CD4-positive, alpha-beta T cell (primary cell): ENCODE measurements at regions not wholly inside any gene's neighbourhood (a gene's known extent, or its start where the extent isn't known, plus 50 kb on each side); places are given as distances from the start of the nearest gene placed in this dataset.

ENCODE experiments used
- ATAC-seq: fragments of 200-7000 bp; cut with Tn5 transposase; one replicate; pipeline ENCODE4 v1.10.0; 2022; ENCODE audit warnings: mild to moderate bottlenecking; ENCODE audit not compliant: poor library complexity
- CTCF ChIA-PET: fragments of 350-600 bp; sonication (Branson Sonifier 250); formaldehyde crosslinking; loops from one replicate; lab custom pipeline; 2021; ENCODE audit warnings: antibody characterized with exemption, inconsistent platforms; lab: Charles Lee
- POLR2A ChIA-PET: fragments of 350-600 bp; sonication (Branson Sonifier 250); formaldehyde crosslinking; loops from one replicate; lab custom pipeline; 2021; ENCODE audit warnings: antibody characterized with exemption, inconsistent platforms; lab: Charles Lee
- DNase-seq, 14 experiments: peaks; one replicate each; pipeline ENCODE4 v3.0.0-alpha.2; 2013 to 2020; ENCODE audit warnings: mixed read lengths in 2 of 14
- H3K27ac ChIP-seq, 2 donors: one replicate each; pipeline versions ENCODE4 v1.5.1 to v1.7.0; 2013; ENCODE audit warnings: low read length in 2 of 2, low read depth in 1 of 2, mild to moderate bottlenecking in 1 of 2
- H3K27me3 ChIP-seq, 2 experiments: 1 replicate in 1 of 2; 2 replicates in 1 of 2; pipeline versions ENCODE4 v1.6.1 to v1.7.0; 2013; ENCODE audit warnings: low read length in 2 of 2, control low read depth in 1 of 2, mild to moderate bottlenecking in 1 of 2, moderate library complexity in 1 of 2; ENCODE audit not compliant: insufficient read depth in 2 of 2, control insufficient read depth in 1 of 2
- H3K36me3 ChIP-seq: one replicate; pipeline ENCODE4 v1.6.1; 2013; ENCODE audit warnings: low read length, control low read depth; ENCODE audit not compliant: insufficient read depth
- H3K4me1 ChIP-seq: one replicate; pipeline ENCODE4 v1.6.1; 2013; ENCODE audit warnings: low read length, control low read depth; ENCODE audit not compliant: insufficient read depth
- H3K4me3 ChIP-seq: one replicate; pipeline ENCODE4 v1.5.1; 2013; ENCODE audit warnings: mild to moderate bottlenecking, low read length, moderate library complexity
- H3K9me3 ChIP-seq, 2 experiments: 1 replicate in 1 of 2; 2 replicates in 1 of 2; pipeline versions ENCODE4 v1.6.1 to v1.7.0; 2013; ENCODE audit warnings: low read length in 2 of 2, mild to moderate bottlenecking in 2 of 2, control low read depth in 1 of 2, moderate library complexity in 1 of 2; ENCODE audit not compliant: control insufficient read depth in 1 of 2, insufficient read depth in 1 of 2
- H3K27ac Mint-ChIP-seq: one replicate; pipeline ENCODE4 v1.8.0; 2020; ENCODE audit warnings: mixed read lengths
- H3K27me3 Mint-ChIP-seq: one replicate; pipeline ENCODE4 v1.8.0; 2021; ENCODE audit warnings: mixed read lengths
- H3K36me3 Mint-ChIP-seq: one replicate; pipeline ENCODE4 v1.8.0; 2021; ENCODE audit warnings: low read depth, mixed read lengths
- H3K4me1 Mint-ChIP-seq: one replicate; pipeline ENCODE4 v1.8.0; 2021; ENCODE audit warnings: low read depth, mixed read lengths
- H3K4me3 Mint-ChIP-seq: one replicate; pipeline ENCODE4 v1.8.0; 2020; ENCODE audit warnings: mild to moderate bottlenecking, mixed read lengths
- H3K9me3 Mint-ChIP-seq: one replicate; pipeline ENCODE4 v1.8.0; 2020; ENCODE audit warnings: mixed read lengths
- CTCF ChIP-seq: fragments of 200-600 bp; IDR thresholded peaks from one replicate; pipeline ENCODE4 v1.8.0; 2022; ENCODE audit warnings: antibody characterized with exemption, mild to moderate bottlenecking
- intact Hi-C, 2 experiments: fragments of 100-400 bp; cut with DNase I in 1 of 2; cut with micrococcal nuclease in 1 of 2; formaldehyde crosslinking; loops; one replicate each; pipeline versions ENCODE4 v1.15.1 to v1.9.0; 2023 to 2025; cut with DNase I, micrococcal nuclease

DNA sequence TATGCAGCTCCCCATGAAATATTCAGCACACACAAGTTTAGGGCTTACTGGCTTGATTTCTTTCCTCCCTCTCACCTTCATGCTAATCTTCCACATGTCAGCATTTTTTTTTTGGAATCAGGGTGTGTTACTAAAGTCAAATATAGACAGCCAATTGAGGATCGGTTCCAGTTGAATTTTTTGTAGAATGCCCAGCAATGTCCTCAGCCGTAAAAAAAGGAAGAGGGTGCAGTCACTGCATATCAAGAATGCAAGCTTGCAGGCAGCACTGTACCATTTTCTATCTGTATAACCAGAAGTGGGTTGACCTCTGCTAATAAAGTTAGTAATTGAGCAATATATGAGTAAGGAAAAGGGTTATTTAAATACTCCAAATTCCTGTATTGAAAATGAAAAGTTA is 51.4 kb upstream of the CHMP2B start:
- H3K4me1 Mint-ChIP-seq: no peaks in the 10 kb centered on the region
- no peak overlapping the region for H3K27ac Mint-ChIP-seq
- H3K27me3 ChIP-seq: no peaks in the 10 kb centered on the region
- H3K27ac ChIP-seq: no peak overlapping the region
- peaks cover 24% of the 10 kb centered on the region for H3K27me3 Mint-ChIP-seq
- CTCF ChIA-PET: no interaction called here
- H3K36me3 ChIP-seq: no peaks in the 10 kb centered on the region
- ATAC-seq (no peak), DNase-seq (no peak)
- intact Hi-C loops: no loop called here
- POLR2A ChIA-PET: no interaction called here
- no peak for TF ChIP-seq CTCF
- no peak overlapping the region for H3K4me3 Mint-ChIP-seq
- H3K4me3 ChIP-seq: no peak overlapping the region
- no peaks in the 10 kb centered on the region for H3K36me3 Mint-ChIP-seq
- H3K9me3 ChIP-seq: no peaks in the 10 kb centered on the region
- H3K9me3 Mint-ChIP-seq: no peaks in the 10 kb centered on the region
- no peaks in the 10 kb centered on the region for H3K4me1 ChIP-seq

- CTCF ChIA-PET: no interaction called here
Measured at GRCh38 chr3:87173776-87174175, 53.3 kb upstream of the CHMP2B start.

DNA sequence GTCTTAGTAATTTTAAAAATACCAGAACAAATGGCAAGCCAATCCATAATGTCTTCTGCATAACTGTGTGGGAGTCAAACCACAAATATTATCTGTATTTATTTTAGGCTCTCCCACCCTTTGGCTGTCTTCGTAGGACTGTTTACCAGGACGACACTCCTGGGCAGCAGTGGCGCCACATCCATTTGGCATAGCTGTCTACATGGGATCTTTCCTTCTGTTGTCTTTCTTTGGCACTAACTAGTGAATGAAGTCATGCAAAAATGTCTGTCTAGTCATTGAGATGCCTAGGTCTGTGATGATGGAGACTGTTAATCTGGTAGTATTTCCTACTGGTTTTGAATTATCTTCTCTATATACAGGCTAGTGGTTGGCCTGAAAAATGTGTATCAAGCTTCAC is 54.0 kb upstream of the CHMP2B start:
- no peak for TF ChIP-seq CTCF
- H3K9me3 Mint-ChIP-seq: no peaks in the 10 kb centered on the region
- Histone ChIP-seq H3K9me3 (no peaks in the 10 kb centered on the region), H3K4me3 (no peak overlapping the region), H3K27ac (no peak overlapping the region), H3K27me3 (no peaks in the 10 kb centered on the region), H3K4me1 (no peaks in the 10 kb centered on the region), H3K36me3 (no peaks in the 10 kb centered on the region)
- ChIA-PET POLR2A (no interaction called here), CTCF (no interaction called here)
- H3K27ac Mint-ChIP-seq: no peak overlapping the region
- DNase-seq (no peak), ATAC-seq (no peak)
- H3K27me3 Mint-ChIP-seq: peaks cover 22% of the 10 kb centered on the region
- H3K4me1 Mint-ChIP-seq: peaks cover 3% of the 10 kb centered on the region
- intact Hi-C loops: no loop called here
- H3K36me3 Mint-ChIP-seq: no peaks in the 10 kb centered on the region
- H3K4me3 Mint-ChIP-seq: no peak overlapping the region

More at GRCh38 chr3:87173776-87174175, 53.3 kb upstream of the CHMP2B start:
- Histone ChIP-seq H3K27ac (no peak overlapping the region), H3K4me3 (no peak overlapping the region), H3K4me1 (no peaks in the 10 kb centered on the region), H3K36me3 (no peaks in the 10 kb centered on the region), H3K9me3 (no peaks in the 10 kb centered on the region), H3K27me3 (no peaks in the 10 kb centered on the region)
- POLR2A ChIA-PET: no interaction called here
- no peak for TF ChIP-seq CTCF
- no peak overlapping the region for H3K27ac Mint-ChIP-seq
- H3K9me3 Mint-ChIP-seq: no peaks in the 10 kb centered on the region
- H3K27me3 Mint-ChIP-seq: peaks cover 21% of the 10 kb centered on the region
- intact Hi-C loops: no loop called here
- no peaks in the 10 kb centered on the region for H3K36me3 Mint-ChIP-seq
- DNase-seq (peak in 1 of 14 experiments; percentile 8), ATAC-seq (no peak)
- H3K4me3 Mint-ChIP-seq: no peak overlapping the region
- no peaks in the 10 kb centered on the region for H3K4me1 Mint-ChIP-seq
